Mononuclear cell (primary cell): ENCODE measurements at regions not wholly inside any gene's neighbourhood (a gene's known extent, or its start where the extent isn't known, plus 50 kb on each side); places are given as distances from the start of the nearest gene placed in this dataset.

Experiments used
- H3K27me3 ChIP-seq: 2 replicates; pipeline ENCODE4 v1.6.0; 2011; ENCODE audit warnings: low read length, control low read depth; ENCODE audit not compliant: insufficient read depth
- H3K4me1 ChIP-seq: 2 replicates; pipeline ENCODE4 v1.5.1; 2011; ENCODE audit warnings: mild to moderate bottlenecking, low read length, control low read depth; ENCODE audit not compliant: insufficient read depth
- H3K4me3 ChIP-seq: 2 replicates; pipeline ENCODE4 v1.5.1; 2011; ENCODE audit warnings: mild to moderate bottlenecking, low read length, moderate library complexity
- H3K9me3 ChIP-seq: 2 replicates; pipeline ENCODE4 v1.5.1; 2011; ENCODE audit warnings: low read depth, mild to moderate bottlenecking, control low read depth, low read length

DNA sequence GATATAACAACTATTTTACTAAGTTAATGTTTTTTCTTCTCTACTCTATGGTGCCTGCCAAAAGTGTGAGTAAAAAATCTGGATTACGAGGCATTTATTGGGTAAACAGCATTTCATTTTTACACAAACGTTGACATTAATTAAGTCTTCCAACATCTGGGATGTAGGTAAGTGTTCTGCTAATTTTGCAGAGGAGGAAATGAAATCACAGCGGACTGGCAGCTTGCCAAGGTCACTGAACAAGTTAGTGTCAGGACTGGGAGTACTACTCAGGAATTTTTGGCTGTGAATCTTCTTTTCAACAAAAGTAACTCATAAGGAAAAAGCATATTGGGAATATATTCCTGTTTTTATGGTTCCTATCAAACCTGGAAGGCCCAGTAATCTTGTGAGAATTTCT lies 612.1 kb upstream of the FZD8 start:
- no peaks in the 10 kb centered on the region for H3K4me1 ChIP-seq
- H3K4me3 ChIP-seq: no peak overlapping the region
- no peaks in the 10 kb centered on the region for H3K9me3 ChIP-seq
- H3K27me3 ChIP-seq: no peaks in the 10 kb centered on the region

DNA sequence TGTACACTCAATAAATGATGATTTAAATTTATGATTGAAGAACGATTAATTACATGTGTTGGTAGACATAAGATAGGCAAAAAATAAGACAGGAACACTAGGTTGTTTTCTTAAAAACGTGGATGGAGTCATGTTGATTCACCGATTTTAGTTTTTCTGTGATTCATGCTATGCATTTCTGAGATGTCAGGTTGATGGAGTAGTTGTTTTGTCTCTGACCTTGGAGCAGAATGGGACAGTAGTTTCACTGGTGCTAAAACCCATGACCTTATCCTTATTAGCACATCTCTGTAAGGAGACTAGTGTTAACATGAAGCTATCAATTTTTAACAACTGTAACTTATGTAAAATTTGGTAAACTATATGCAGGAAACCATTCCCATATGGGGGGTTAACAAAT lies 611.6 kb upstream of the FZD8 start:
- no peaks in the 10 kb centered on the region for H3K9me3 ChIP-seq
- no peaks in the 10 kb centered on the region for H3K27me3 ChIP-seq
- no peaks in the 10 kb centered on the region for H3K4me1 ChIP-seq
- H3K4me3 ChIP-seq: no peak overlapping the region

DNA sequence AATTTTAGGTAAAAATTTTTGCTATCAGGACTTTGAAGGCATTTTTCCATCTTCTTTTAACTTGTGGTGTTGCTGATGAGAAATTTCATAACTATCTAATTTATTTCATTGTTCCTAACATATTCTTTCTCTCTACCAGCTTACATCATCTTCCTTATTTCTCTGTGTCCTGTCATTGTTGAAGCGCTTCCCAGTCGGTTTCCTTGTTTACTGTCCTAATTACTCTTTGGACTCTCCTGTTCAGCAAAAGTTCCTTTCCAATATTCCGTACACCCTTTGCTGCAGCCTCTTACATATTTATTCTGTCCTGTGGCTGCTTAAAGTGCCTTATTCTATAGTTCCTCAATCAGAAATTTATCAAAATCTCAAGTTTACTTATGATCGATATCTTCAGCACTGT lies 609.0 kb upstream of the FZD8 start:
- no peak overlapping the region for H3K4me3 ChIP-seq
- no peaks in the 10 kb centered on the region for H3K4me1 ChIP-seq
- no peaks in the 10 kb centered on the region for H3K27me3 ChIP-seq
- H3K9me3 ChIP-seq: no peaks in the 10 kb centered on the region

DNA sequence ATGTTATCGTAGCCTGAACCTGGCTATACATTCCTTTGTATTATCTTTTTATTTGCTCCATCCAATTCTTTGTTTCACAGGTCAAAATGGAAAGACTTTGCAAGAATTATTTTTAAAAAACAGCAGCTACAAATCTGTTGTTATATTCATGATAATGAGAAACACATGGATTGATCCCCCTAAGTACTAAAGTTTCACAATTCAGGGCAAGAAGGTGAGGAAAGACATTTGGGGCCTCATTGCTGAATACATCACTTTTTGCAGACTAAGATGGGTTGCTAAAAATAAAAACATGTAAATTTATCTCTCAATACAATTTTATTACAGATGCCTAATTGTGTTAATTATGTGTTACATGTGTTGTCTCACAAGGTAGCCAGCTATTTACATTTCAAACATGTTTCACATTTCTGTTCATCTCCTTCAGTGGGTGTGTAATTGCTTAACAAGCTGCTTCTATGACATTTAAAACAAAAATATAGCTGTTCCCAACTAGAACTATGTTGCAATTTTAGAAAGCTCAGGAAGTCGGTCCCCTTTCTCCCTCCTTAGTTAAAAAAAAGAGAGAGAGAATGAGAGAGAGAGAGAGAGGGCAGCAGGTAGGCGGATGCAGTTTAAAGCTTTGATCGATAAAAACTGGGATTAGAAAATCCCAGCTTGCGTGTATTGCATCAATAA lies 606.3 kb upstream of the FZD8 start:
- no peaks in the 10 kb centered on the region for H3K4me1 ChIP-seq
- H3K27me3 ChIP-seq: no peaks in the 10 kb centered on the region
- no peaks in the 10 kb centered on the region for H3K9me3 ChIP-seq
- no peak overlapping the region for H3K4me3 ChIP-seq

DNA sequence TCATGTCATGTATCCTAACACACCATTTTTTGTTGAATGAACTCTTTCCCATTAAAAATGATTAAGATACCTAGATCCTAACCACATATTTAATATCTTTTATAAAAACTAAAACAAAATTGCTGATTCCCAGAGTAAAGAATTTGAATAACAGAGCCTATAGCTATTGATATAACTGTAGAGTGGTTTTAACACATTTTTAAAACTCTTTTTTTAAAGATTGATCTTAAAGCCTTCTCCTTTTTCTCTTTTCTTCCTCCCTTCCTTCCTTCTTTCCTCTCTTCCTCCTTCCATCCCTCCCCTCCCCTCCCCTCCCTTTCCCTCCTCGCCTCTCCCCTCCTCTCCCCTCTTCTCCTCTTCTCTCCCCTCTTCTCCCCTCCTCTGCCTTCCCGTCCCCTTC lies 605.4 kb upstream of the FZD8 start:
- H3K9me3 ChIP-seq: no peaks in the 10 kb centered on the region
- no peak overlapping the region for H3K4me3 ChIP-seq
- no peaks in the 10 kb centered on the region for H3K4me1 ChIP-seq
- no peaks in the 10 kb centered on the region for H3K27me3 ChIP-seq

DNA sequence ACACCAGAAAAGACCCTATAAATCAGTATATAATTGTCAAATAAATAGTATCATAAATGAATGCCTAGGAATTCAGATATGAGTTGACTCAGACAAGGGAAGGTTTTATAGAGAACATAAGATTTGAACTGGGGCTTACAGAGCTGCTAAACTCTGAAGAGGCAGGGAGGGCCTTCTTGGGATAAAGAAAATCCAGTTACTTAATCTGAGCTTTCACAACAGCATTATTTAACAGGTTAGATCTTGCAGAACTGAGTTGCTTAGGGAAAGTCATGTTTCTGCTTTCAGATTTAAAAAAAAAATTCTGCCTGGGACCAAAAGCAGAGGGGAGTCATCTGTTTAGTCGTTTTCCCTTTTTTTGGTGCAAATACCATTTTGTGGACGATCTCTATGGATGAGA lies 594.8 kb upstream of the FZD8 start:
- Histone ChIP-seq H3K4me3 (no peak overlapping the region), H3K27me3 (no peaks in the 10 kb centered on the region), H3K4me1 (no peaks in the 10 kb centered on the region), H3K9me3 (peaks cover 12% of the 10 kb centered on the region)

DNA sequence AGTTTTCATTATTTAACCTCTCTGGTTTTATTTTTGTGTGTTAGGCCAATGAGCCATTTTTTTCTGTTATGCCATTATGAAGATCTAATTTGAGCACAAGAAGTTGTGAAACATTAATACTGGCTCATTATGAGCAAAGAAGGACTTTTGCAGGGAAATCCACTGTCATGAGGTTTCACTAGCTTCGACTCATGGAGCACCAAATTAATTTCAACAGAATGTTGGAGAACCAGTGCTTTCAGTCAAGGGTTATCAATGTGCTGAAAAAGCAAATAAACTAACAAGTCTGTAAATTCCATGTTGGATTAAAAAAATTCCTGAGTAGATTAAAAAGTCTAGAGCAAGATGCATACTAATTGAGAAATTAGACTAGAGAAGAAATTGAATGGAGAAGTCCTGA lies 594.2 kb upstream of the FZD8 start:
- no peaks in the 10 kb centered on the region for H3K4me1 ChIP-seq

DNA sequence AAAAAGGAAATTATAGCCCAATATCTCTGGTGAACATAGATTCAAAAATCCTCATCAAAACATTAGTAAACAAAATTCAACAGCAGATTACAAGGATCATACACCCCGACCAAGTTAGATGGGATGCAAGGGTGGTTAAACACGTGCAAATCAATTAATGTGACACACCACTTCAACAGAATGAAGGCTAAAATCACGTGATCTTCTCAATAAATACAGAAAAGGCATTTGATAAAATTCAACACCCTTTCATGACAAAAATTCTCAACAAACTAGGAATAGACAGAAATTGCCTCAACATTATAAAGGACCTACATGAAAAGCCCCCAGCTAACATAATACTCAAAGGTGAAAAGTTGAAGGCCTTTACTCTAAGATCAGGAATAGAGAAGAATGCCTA lies 590.8 kb upstream of the FZD8 start:
- no peaks in the 10 kb centered on the region for H3K27me3 ChIP-seq
- H3K4me1 ChIP-seq: no peaks in the 10 kb centered on the region
- H3K4me3 ChIP-seq: no peak overlapping the region
- peaks cover 7% of the 10 kb centered on the region for H3K9me3 ChIP-seq

More for the DNA sequence above, 594.2 kb upstream of the FZD8 start:
- H3K4me3 ChIP-seq: no peak overlapping the region
- H3K9me3 ChIP-seq: peaks cover 12% of the 10 kb centered on the region
- H3K27me3 ChIP-seq: no peaks in the 10 kb centered on the region

DNA sequence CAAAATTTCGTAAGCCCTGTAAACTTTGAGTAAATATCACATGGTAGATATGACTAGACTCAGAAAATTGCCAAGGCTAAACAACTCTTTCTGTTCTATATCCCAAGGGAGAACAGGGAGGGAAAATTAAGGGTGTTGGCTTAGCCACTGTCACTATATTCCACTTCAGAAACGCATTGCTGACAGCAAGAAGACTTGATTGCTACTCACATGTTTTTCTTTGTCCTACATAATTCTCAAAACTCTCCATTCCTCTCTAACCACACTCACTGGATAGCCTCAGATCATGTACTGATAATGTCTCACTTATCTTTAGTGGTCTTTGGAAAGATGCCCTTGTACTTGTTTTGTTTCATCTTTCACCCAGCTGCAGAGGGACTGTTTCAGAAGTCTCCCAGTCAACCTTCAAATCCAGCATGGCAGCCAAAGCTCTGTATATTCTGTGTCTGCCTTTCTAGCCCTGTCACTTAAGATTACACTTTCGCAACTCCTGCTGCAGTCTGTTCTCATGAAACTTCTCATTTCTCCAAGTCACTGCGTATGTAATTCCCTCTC lies 582.4 kb upstream of the FZD8 start:
- H3K4me3 ChIP-seq: no peak overlapping the region
- no peaks in the 10 kb centered on the region for H3K9me3 ChIP-seq
- H3K27me3 ChIP-seq: no peaks in the 10 kb centered on the region
- H3K4me1 ChIP-seq: no peaks in the 10 kb centered on the region

DNA sequence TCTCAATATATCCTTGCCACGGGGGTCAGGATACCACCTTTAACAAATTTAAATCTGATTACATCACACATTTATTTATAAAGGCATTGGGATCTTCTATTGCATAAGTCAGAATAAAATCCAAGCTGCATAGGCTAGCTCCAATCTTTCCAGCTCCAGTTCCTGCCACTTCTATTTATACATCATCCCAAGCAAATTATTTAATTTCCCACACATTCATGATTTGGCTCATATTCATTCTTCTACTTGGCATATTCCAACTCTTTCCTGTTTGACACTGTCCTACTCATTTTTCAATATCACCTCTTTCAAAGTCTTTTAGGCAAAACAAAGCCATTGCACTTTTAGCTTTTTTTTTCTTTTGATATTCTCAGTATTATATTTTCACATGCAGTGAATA lies 579.0 kb upstream of the FZD8 start:
- H3K4me3 ChIP-seq: no peak overlapping the region
- H3K9me3 ChIP-seq: no peaks in the 10 kb centered on the region
- no peaks in the 10 kb centered on the region for H3K4me1 ChIP-seq
- H3K27me3 ChIP-seq: no peaks in the 10 kb centered on the region

DNA sequence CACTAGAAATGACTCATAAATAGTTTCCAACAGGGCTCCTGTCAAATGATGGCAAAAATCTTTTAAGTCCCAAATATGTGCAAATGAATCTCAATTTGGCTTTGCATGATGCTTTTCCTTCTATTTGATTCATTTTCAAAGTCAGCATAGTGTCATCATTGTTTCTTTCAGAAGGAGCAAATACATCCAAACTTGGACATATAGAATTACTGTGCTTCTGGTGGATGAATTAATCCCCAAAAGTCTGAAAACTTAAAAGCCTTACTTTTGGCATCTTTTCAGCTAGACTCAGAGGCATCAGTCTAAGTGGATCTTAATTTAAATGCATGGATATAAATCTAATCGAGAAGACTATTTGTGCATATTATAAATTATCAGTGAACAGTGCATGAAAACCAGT lies 578.1 kb upstream of the FZD8 start:
- H3K4me1 ChIP-seq: no peaks in the 10 kb centered on the region
- H3K27me3 ChIP-seq: no peaks in the 10 kb centered on the region

DNA sequence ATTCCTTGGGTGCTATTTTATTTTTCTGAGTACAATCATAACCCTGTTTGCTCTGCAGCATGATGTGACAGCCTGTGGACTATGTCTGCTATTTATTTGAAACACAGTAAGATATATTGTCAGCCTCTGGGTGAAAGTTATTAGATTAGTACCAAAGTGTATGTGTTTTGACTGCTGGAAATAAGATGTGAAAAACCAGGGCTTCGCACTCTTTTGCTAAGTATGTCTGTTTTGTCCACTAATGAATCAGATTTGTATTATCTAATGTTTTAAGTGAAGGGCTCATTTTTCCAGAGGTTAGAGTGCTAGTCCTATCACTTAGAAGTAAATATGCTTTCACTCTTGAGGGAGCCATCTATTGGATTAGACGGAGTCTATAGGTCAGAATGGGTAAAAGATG lies 569.8 kb upstream of the FZD8 start:
- Histone ChIP-seq H3K4me3 (no peak overlapping the region), H3K9me3 (no peaks in the 10 kb centered on the region), H3K27me3 (no peaks in the 10 kb centered on the region), H3K4me1 (no peaks in the 10 kb centered on the region)

More for the DNA sequence above, 578.1 kb upstream of the FZD8 start:
- H3K9me3 ChIP-seq: no peaks in the 10 kb centered on the region
- no peak overlapping the region for H3K4me3 ChIP-seq

DNA sequence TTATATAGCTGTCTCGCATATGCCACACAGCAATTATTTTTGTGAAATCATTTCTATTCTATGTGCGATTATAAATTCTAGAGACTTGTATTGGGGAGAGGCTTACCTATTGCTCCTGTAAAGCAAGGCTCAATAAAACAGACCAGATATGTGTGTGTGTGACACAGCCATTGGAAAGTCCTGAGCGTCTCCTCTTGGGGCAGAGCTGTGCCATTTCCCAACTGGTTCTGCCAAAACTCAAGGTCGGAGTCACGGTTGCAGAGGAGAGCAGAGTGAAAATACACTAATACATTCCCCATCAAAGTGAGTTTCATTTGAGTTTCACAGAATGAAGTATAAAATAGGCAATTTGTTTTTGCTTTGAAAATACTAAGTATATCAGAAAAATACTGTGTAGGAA lies 567.4 kb upstream of the FZD8 start:
- H3K4me1 ChIP-seq: no peaks in the 10 kb centered on the region
- H3K4me3 ChIP-seq: no peak overlapping the region
- no peaks in the 10 kb centered on the region for H3K9me3 ChIP-seq
- H3K27me3 ChIP-seq: no peaks in the 10 kb centered on the region

DNA sequence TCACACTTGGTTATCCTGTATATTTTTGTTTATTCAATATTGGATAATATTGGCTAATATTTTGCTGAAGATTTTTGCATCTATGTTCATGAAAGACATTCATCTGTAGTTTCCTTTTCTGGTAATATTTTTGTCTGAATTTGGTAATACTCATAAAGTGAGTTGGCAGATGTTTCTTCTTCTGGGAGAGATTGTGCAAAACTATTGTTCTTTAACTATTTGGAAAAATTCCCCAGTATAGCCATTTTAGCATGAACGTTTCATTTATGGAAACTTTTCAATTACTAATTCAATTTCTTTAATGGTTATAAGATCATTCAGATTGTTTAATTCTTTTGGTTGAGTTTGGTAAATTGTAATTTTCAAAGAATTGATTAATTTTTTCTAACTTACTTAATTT lies 560.8 kb upstream of the FZD8 start:
- Histone ChIP-seq H3K4me3 (no peak overlapping the region), H3K9me3 (no peaks in the 10 kb centered on the region), H3K4me1 (no peaks in the 10 kb centered on the region), H3K27me3 (no peaks in the 10 kb centered on the region)

DNA sequence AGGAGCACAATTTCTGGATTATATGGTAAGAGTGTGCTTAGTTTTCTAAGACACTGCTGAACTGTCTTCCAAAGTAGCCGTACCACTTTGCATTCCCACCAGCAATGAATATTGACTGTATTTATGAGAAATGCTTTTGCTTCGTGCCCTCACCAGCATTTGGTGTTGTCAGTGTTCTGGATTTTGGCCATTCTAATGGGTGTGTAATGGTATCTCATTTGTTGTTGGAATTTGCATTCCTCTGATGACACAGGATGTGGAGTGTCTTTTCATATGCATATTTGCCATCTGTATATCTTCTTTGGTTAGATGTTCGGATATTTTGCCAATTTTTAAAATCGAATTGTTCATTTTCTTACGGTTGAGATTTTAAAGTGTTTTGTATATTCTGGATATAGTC lies 558.5 kb upstream of the FZD8 start:
- Histone ChIP-seq H3K4me1 (no peaks in the 10 kb centered on the region), H3K9me3 (no peaks in the 10 kb centered on the region), H3K27me3 (no peaks in the 10 kb centered on the region), H3K4me3 (no peak overlapping the region)

DNA sequence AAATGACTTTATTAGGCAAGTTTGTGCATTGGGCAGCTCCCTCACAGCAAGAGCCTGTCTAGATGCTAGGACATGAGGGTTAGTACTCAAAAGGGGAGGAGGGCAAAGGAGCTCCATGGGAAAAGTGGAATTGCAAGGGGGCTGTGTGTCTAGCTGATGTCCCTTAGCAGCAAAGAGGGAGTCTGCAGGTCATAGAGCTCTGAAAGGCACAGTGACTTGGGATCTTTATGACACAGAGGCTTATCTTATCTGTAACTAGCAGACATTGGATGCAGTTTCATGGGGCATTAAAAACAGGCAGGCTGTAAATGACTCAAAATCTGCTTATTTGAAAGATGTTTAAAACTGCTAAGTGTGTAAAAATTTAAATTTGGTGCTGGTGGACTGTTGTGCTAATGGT lies 556.2 kb upstream of the FZD8 start:
- Histone ChIP-seq H3K4me1 (no peaks in the 10 kb centered on the region), H3K9me3 (no peaks in the 10 kb centered on the region), H3K4me3 (no peak overlapping the region), H3K27me3 (no peaks in the 10 kb centered on the region)
